GM19468 (cell line): ENCODE measurements at regions not wholly inside any gene's neighbourhood (a gene's known extent, or its start where the extent isn't known, plus 50 kb on each side); places are given as distances from the start of the nearest gene placed in this dataset.

Experiments used
- ATAC-seq: cut with Tn5 transposase; IDR thresholded peaks from one replicate; pipeline ENCODE4 v1.9.1; 2021; ENCODE audit warnings: mild to moderate bottlenecking, moderate library complexity, moderate number of reproducible peaks; ENCODE audit not compliant: unreplicated experiment; ENCODE audit errors: extremely low read depth

DNA sequence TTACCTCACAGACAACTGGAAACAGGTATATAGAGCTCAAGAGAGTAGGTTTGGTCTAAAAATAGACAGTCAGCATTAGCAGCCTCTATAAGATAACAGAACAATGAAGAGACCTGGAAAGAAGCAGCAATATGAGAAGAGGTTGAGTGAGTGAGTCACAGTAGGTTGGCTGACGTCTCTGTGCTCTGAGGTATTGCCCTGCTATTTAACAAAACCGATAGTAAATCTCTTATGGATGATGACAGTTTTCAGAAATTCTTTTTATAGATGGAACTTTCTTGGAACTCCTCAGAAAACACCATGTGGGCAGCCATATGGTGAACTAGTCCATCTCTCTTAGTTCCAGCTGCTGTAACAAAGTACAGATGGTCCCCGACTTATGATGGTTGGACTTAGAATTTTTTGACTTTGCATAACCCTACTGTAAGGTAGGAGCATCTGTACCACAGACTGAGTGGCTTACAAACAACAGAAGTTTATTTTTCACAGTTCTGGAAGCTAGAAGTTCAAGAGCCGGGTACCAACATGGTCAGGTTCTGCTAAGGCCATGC is 123.5 kb downstream of the MBD2 start:
- no peak for ATAC-seq

DNA sequence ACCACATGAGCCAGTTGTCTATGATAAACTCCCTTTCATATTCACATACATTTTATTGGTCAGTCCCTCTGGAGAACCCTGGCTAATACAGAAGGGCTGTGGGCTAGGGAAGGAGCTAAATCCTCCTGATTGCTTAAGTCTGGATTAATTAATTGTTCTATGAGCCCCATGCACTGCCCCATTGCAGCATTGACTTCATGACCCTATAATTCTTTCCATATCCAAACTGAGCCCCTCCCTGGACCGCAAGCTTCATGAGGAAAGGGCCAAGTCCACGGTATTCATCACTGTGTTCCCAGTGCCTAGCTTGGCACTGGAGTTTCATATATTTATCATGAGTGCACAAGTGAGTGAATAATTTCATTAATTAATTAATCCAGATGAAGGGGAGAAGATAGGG is 124.0 kb downstream of the MBD2 start:
- no peak for ATAC-seq

DNA sequence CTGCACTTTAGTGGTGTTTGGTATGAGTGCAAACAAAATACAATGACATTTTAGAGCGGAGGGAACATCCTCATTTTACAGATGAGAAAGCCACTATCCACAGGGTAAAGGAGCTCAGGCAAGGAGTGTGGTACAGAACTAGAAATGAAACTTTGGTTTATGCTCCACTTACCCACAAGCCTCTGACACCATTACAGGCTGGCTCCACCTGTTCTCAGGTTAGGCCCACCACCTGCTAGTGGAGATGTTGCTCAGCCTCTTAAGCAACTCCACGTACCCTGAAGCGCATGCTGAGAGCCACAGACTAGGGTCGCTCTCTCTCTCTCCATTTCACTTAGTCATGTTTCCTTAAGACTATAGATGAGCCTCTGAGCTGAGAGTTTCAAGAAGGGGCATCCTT is 130.0 kb downstream of the MBD2 start:
- ATAC-seq = no peak

DNA sequence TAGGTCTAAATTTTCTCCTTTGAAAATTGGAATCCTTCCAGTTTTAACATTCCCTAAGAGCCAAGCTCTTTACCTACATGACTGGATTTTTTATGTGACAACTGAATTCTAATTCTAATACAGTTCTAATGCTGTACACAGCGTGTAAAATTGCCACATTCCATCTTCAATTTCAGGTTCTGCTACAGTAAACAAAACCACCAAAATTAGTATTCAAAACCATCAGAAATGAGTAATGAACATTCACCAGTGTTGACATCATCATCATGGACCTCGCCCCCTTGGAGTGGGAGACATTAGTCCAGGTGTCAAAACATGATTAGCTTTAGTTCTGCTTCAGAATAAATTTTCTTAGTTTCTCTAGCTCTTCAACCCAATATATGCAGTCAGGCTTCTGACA is 133.6 kb downstream of the MBD2 start:
- ATAC-seq = no peak

DNA sequence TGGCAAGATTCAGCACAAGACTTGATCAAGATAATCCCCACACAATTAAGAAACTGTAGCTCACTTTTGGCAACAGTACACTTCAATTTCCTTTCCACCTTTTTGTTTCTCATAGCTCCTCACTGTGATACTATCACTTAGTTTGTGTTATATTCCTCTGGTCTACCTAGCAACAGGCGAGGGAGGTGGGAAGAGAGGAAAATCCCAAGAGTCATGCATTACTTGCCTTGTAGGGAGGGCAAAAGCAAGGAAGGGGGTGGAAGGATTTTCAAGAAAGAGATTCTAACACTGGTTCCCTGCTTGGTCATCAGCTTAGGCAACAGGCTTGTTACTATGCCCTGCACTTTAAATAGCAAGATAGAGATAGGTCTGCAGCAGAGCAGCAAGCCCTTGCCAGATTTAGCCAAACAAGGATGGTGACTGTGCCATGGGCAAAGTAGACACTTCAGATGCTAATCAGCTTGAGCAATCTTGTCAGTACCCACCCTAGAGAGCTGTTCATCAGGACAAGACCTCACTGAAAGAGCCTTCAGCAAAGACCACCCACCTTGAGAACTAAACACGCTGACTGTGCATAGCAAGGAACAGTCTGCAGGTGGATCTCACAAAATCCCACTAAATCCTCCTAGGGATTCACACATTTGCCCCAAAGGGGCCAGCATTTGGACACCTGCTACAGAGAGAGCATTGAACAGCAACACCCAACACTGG is 134.6 kb downstream of the MBD2 start:
- ATAC-seq = no peak

DNA sequence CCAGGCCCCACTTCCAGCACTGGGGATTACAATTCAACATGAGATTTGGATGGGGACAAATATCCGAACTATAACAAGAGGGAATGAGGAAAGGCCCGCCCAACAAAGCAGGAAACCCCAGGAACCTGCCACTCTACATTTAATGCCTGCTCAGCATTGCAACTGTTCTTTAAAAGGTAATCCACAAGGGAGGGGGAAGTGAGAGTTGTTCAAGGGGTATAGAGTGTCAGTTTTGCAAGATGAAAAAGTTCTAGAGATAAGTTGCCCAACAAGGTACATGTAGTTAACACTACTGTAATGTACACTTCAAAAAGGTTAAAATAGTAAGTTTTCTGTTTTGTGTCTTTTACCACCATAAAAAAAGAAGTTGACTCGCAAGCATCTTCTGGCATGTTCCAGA is 137.6 kb downstream of the MBD2 start:
- ATAC-seq = no peak

DNA sequence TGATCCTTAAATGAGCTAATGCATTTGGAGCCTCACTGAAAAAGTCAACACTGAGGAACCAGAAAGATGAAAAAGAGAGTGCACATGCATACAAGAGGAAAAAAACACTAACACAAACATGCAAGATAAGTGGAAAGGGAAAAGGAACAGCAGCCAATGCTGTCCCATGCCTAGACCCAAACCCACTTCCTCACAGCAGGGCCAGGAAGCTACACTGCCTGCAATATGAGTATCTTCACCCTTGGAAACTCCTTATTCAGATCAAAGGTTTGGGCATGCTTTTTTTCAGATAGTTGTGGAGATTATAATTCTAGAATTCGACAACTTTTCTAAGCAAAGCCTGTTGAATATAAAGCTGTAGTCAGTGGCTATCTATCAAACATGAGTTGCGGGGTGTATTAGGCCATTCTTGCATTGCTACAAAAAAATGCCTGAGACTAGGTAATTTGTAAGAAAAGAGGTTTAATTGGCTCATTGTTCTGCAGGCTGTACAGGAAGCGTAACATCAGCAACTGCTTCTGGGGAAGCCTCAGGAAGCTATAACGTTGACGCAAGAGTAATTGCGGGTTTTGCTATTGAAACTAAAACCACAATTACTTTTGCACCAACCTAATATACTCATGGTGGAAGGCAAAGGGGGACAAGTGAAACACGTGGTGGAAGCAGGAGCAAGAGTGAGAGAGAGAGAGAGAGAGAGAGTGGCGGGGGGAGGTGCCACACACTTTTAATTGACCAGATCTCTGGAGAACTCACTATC is 138.2 kb downstream of the MBD2 start:
- peak; percentile 69 for ATAC-seq

DNA sequence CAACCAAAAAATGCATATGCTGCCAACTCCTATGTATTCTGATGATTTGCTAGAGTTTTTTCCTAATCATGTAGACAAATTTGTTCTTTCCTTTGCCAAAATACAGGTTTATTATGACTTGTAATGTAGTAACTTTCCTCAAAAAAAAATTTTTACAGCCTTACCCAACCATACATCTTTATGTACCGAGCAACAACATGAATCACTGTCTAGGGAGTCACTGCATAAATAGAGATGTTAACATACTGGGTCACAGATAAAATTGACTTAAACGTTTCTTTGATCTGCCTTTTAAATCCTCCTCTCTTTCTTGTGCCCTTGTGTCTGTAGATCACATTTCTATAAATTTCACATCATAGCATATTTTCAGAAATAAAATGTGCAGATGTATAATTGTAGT is 143.6 kb downstream of the MBD2 start:
- no peak for ATAC-seq

DNA sequence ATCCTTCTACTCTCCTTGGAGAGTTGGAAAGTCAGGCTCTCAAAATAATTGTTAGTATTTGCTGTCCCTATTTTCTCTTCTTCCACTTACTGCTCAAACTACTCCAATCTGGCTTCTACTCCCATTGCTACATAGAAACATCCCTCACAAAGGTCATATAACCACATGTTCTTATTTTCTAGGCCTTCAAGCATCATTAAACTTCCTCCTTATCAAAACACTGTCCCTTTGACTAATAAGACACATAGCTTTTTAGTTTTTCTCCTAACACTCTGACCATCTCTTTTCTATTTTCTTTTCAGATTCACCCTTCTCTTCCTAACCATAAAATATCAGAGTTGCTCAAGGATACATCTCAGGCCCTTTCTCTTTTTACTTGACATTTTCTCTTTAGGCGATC is 148.3 kb downstream of the MBD2 start:
- no peak for ATAC-seq

DNA sequence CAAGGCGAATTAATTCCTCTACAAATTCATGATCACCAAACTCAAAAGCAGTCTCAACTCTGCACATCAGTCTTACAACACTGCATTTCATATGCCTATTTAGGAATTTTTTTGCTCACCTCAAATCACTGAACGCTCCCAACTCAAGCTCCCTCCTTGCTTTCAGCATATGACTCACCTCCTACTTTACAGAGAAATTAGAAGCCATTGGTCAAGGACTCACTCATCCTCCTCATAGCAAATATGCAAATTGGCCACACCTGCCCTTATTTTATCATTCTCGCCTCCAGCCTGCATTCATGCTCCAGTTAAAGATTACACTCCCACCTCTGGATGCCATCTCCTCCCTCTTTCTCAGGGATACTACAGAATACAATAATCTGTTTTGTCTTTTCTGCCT is 148.8 kb downstream of the MBD2 start:
- no peak for ATAC-seq

DNA sequence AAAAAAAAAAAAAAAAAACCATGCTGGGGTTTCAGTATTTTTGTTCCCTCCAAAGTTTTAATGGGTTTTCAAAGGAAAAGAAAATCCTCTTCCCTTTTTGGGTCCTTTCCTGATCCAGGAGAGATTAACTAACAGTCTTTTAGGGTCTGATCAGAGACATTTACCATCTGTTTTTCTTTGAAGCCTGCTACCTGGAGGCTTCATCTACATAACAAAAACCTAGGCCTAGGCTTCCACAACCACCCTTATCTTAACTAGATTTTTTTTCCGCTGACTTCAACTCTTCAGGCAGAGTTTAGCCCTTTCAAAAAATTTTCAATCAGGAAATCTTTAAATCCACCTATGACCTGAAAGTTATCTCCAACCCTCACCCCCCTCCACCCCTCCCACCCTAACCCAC is 154.7 kb downstream of the MBD2 start:
- no peak for ATAC-seq

DNA sequence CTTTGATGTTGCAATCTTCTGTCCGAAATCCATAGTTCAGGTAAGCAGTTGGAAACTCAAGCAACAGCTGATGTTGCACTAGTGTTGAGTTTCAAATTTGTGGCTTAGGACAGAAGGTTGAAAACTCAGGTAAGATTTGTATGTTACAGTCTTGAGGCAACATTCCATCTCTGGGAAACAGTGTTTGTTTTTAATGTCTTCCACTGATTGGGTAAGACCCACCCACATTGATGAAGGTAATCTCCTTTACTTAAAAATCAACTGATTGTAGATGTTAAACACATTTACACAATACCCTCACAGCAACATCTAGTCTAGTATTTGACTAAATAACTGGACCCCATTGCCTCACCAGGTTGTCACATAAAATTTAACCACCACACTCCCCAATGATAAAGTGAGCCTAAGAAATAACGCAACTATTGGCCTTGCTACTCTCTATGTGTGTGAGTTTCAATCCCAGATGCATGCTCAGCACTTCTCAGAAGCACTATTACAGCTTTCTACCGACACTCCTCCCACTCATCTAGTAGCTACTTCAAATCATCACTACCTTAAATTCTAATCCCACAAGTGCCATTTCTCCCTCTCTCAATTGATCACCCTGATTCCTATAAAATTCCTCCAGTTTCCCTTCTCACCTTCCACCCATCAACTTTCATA is 164.0 kb downstream of the MBD2 start:
- no peak for ATAC-seq

DNA sequence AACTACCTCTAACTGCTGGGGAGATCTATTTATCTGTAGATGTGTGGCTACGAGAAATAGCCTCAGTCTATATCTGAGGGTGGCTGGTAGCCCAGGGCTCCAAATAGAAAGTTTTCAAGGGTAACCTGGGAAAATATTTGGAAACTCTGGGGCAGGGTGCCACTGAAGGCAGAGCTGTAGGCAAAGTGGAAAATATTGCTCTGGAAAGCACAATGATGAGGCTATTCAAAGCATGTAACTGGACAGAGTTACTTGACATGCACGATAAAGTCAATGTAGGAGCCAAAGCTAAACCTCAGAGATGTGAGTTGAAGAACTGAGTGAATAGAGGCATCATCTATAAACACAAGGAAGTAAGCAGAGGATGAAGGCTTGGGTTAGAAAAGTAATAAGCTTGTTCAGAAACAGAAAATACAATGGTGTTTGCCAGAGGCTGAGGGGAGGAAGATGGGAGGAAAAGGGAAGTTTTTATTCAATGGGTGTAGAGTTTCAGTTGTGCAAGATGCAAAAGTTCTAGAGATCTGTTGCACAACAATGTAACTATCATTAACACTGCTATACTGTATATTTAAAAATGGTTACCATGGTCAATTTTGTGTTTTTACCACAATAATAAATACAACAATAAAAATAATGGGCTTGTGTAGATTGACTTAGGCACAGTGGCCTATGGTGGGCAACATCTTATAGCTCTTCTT is 171.6 kb downstream of the MBD2 start:
- ATAC-seq = no peak

DNA sequence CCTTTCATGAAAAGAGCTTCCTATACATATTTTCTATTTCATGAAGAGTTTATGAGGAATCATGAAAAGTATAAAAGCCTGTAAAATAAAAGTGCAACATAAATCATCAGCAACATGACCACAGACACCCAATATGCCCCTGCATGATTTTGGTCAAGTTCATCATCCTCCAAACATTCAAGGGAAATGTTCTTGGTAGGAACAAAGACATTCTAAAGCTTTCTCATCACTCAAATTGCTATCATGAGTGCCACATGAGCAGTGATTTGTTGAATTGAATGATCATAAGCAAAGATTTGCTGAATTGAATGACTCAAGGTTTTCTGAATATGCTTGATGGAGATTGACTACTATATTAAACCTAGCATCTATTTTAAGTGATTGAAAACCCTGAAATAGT is 172.2 kb downstream of the MBD2 start:
- ATAC-seq = no peak

DNA sequence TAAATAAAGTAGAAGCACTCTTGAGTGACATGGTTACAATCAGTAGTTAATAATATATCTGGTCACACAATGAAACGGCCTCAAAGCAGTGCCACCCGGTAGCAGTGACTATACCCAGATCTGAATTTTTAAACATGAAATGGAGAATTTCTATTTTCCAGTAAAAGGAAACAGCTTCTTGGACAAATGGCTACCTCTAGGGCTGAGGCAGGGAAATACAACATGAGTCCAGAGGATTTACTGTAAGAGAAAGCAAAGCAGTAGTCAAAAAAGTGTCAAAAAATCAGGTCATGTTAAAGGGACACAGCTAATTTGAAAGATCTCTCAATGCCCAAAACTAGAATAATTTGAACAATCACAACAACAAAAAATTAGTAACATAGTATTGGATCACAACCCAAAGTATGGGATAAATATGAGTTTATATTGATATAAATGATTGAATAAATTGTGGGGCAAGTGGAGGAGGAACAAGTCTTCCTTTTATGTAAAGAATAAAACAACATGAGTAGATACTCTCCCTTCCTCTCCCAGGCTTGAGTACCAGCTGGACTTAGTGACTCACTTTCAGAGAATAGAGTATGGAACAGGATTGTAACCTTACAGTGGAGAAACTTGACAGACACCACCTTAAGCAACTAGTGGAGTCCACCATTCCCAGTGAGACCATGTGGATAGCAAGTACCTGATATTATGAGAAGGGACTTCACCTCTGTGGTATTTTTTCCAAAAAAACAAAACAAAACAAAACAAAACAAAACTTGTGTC is 180.8 kb downstream of the MBD2 start:
- no peak for ATAC-seq

DNA sequence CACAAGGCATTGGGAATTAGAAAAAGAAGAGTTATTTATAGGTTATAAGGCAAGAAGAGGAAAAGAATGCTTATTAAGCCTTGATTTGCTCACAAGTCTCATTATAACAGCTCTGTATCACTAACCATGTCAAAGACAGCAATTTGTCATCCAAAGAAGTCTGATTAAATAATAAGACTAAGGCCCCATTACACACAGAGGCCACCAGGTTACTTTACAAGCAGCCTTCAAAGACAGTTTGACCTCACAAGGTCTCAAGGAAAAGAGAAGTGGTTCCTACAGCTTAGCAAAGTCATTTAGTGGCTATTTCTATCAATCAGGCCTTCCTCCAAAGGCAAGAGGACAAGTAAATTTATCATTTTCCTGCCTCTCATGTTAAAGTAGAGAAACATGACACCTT is 188.5 kb downstream of the MBD2 start:
- no peak for ATAC-seq

DNA sequence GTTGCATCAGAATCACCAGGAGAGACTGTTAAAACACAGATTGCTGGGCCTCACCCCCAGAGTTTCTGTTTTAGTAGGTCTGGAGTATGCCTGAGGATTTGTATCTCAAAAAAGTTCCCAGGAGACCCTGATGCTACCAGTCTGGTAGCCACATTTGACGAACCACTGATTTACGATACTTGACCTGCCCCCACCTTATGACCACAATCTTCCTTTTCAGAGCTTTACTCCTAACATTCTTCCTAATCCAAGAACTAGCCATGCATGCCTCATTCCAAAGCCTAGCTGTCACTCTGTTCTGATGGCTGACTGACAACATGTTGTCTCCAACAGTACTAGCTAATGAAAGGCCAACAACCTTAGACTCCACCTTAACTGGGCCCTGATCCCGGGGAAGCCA is 191.4 kb downstream of the MBD2 start:
- ATAC-seq = no peak

DNA sequence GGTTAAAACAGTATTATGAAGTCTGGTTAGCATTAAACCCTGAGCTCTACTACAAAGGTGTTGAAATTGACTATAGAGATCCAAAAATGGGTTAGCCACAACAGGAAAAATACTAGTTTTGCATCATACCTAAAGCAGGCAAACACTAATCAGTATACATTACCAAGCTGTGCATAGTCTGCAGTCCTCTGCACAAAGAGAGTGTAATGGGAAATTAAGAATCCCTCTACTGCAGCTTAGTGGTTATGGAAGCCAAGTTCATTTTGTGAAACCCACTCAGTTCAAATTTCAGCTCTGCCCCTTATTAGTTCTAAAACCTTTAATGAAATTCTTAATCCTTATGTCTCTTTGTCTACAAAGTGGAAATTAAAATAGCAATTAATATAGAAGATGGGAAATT is 192.1 kb downstream of the MBD2 start:
- ATAC-seq = no peak

DNA sequence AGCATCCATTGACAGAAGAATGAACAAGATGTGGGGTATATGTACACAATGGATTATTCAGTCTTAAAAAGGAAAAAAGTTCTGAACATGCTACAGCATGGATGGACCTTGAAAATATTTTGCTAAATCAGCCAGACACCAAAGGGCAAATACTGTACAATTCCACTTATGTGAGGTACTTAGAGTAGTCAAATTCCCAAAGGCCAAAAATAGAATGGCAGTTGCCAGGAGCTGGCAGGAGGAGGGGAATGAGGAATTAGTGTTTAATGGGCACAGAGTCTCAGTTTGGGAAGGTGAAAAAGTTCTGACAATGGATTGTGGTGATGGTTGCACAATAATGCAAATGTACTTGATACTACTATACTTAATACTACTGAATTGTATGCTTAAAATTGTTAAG is 193.2 kb downstream of the MBD2 start:
- ATAC-seq = no peak

DNA sequence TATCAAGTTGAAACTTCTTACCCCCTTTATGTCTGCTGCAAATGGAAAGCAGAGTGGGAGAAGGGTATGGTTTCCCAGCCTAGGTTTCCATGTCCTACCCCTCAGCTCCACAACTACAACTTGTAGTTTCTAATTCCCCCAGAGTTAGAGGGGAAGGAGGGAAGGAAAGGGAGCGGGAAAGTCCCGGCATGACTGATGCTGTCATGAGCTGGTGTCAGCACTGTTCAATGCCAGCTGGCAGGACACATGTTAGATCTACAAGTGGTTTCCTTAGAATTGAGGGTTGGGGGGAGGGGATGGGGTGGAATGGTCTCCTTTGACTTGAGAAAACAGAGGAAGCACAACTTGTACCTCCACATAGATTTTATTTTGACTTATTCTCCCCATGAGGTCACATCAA is 194.0 kb downstream of the MBD2 start:
- no peak for ATAC-seq
